ENCODE measurements at regions not wholly inside any gene's neighbourhood (a gene's known extent, or its start where the extent isn't known, plus 50 kb on each side); places are given as distances from the start of the nearest gene placed in this dataset.

DNA sequence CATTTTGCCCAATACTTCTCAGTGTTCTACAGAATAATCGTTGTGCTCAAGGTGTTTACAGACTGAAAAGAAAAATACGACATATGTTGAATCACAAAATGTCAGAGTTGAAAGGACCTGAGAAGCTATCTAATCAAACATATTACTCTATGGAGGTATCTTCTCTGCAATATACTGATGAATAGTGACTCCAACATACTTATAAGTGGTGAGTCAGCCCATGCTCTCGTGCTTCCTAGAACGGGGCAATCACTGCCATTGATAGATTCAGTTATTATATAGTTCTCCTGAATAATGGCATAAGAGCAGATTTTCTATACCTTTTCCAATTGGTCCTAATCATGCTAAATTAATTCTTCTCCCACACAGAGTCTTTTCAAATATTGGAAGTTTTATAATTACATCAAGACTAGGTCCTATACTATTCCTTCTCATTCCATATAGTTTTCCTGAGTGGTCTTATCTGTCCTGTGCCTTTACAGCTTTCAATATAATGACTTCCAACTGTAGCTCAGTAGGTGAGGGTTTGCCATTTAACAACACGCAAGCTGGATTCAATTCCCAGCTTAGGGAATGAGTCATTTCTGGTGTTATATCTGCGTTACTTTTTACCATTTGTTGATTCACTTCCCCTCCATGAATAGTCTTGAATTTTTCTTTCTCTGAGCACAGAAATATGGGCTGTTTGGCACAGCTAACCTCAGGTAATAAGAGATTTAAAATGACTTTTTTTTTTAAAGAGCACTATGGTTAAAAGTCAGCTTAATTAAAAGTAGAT, 81.1 kb downstream of the PLK2 start:
- TF ChIP-seq SUZ12 (IDR thresholded peaks at IDR 0.05; ENCODE audit: extremely low read depth, insufficient read depth, insufficient read length): no peak
- TF ChIP-seq ZNF274 (IDR thresholded peaks at IDR 0.05; ENCODE audit: low read depth, low read length): no peak
- no peak for TF ChIP-seq YY1 (IDR thresholded peaks at IDR 0.05; ENCODE audit: insufficient read depth, insufficient read length)
